ENCODE measurements at regions not wholly inside any gene's neighbourhood (a gene's known extent, or its start where the extent isn't known, plus 50 kb on each side); places are given as distances from the start of the nearest gene placed in this dataset.

- TF ChIP-seq EZH2phosphoT487 (IDR thresholded peaks at IDR 0.05; ENCODE audit: low read depth, severe bottlenecking, unreplicated experiment), result no peak
- no peak for TF ChIP-seq CTCF (IDR thresholded peaks at IDR 0.05; ENCODE audit: poor library complexity)
- no peak for TF ChIP-seq EZH2 (IDR thresholded peaks at IDR 0.05; ENCODE audit: borderline replicate concordance)
These were observed 1059.3 kb downstream of the SLITRK1 start for GRCh38 chr13:82822935-82823334.

All from hepatocyte (in vitro differentiated cells).